ENCODE measurements at regions not wholly inside any gene's neighbourhood (a gene's known extent, or its start where the extent isn't known, plus 50 kb on each side); places are given as distances from the start of the nearest gene placed in this dataset.
"Not testable (repeated sequence)": the region's sequence is repeated elsewhere in the genome, so short reads cannot be mapped to it uniquely, and the experiment has no call there.

DNA sequence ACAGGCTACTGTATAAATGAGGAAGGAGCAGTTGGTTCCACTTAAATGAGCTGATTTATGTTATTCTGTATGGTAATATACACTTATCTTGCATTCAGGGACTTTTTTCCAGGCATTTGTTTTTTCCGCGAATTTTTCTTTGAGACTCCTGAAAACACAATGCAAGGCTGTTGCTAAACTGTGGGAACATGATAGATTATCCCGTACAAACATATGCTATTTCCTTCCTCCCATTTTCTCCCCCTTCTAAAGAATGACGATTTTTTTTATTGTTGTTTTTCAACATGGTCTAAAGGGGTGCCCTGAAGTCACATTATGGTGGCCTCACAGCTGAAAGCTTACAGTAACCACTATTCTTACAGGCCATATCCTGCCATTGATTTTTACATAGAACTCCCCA, 523.9 kb upstream of the NRP1 start:
- DNase-seq = no peak

DNA sequence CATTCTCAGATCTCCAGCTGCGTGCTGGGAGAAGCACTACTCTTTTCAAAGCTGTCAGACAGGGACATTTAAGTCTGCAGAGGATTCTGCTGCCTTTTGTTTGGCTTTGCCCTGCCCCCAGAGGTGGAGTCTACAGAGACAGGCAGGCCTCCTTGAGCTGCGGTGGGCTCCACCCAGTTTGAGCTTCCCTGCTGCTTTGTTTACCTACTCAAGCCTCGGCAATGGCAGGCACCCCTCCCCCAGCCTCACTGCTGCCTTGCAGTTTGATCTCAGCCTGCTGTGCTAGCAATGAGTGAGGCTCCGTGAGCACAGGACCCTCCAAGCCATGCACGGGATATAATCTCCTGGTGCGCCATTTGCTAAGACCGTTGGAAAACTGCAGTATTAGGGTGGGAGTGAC, 518.8 kb upstream of the NRP1 start:
- not testable (repeated sequence) for DNase-seq

DNA sequence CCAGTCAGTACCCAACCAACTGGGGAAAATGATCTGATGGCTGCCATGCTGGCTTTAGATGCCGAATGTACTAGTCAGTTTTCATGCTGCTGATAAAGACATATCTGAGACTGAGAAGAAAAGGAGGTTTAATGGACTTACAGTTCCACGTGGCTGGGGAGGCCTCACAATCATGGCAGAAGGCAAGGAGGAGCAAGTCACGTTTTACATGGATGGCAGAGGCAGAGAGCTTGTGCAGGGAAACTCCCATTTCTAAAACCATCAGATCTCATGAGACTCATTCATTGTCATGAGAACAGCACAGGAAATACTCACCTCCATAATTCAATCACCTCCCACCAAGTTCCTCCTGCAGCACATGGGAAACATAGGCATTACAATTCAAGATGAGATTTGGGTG, 508.9 kb upstream of the NRP1 start:
- DNase-seq = no peak

DNA sequence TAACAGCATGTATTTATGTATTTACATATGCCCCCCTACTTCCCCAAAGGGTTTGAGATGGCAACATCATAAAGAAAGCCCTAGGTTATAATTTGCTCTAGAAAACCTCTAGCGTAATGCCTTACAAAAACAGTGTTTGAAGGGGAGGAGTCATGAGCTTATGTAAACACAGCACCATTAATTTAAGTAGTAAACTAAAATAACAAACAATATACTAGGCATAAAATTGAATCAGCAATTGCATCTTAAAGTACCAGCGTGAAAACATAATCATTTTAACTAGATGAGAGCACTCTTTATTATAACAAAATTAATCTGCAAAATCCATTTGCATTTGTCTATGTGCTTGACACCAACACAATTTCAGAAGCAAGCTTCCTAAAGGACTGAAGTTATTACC, 507.2 kb upstream of the NRP1 start:
- no peak for DNase-seq

- no peak for DNase-seq
These were observed 504.3 kb upstream of the NRP1 start for GRCh38 chr10:33838731-33839130.

DNA sequence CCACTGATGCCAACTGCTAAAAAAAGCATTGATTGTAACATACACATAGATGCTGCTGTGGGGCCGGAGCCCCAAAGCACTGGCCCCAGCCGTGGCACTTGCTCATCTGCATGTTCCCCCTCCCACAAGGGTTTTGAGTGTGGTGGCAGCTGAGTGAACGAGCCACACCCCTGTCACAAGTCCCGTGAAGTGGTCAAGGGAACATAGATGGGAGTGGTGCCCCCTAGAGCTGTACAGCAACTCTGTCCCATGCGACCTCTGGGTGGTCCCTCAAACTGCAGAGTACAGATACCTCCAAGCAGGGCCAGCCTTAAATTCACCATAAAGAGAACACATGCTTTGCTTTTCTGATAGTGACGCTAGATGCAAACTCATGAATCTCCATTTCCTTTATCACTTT, 503.3 kb upstream of the NRP1 start:
- no peak for DNase-seq

DNA sequence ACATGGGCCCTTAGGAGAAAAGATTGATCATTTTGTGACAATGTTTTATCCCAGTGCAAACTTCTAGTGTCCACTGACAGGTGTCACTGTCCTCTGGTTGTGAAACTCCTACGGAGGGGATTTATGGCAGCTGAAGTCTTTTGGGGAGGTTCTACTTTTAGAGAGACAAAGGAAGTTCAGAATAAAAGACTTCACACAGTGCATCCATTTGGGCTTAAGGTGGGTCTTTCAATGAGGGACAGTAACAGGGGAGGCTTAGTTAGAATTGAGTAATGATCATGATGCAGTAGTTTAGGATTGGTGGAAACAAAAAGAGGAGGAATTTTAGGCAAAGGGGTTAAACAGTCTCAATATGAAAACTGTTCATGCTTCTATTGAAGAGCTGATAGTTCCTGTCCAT, 501.1 kb upstream of the NRP1 start:
- no peak for DNase-seq

GRCh38 chr10:33833566-33833965, 499.1 kb upstream of the NRP1 start:
- DNase-seq = no peak

- no peak for DNase-seq
These were observed 497.8 kb upstream of the NRP1 start for GRCh38 chr10:33832124-33832787.

GRCh38 chr10:33831591-33831990, 497.1 kb upstream of the NRP1 start:
- no peak for DNase-seq

DNA sequence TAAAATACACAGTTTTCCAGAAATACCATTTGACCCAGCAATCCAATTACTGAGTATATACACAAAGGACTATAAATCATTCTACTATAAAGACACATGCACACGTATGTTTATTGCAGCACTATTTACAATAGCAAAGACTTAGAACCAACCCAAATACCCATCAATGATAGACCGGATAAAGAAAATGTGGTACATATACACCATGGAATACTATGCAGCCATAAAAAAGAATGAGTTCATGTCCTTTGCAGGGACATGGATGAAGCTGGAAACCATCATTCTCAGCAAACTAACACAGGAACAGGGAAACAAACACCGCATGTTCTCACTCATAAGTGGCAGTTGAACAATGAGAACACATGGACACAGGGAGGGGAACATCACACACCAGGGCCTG, 495.4 kb upstream of the NRP1 start:
- not testable (repeated sequence) for DNase-seq

GRCh38 chr10:33828592-33828991, 494.1 kb upstream of the NRP1 start:
- DNase-seq = no peak

DNA sequence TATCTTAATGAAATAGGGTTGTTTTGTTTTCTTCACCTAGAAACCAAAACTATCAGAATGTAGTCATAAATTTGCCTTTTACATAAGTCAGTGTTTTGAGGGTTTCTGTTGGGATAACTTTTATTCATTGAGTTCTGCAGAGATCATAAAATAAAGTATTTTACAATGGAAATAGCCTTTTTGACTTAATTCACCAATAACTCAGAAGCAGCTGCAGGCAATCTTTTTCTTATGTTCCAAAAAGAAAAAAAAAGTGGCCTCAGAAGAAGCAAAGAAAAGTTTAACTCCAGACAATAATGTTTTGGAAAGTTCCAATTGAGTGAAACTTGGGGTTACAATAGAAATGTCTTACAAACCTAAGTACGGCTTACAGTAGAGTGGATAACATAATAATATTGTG, 491.7 kb upstream of the NRP1 start:
- no peak for DNase-seq

DNA sequence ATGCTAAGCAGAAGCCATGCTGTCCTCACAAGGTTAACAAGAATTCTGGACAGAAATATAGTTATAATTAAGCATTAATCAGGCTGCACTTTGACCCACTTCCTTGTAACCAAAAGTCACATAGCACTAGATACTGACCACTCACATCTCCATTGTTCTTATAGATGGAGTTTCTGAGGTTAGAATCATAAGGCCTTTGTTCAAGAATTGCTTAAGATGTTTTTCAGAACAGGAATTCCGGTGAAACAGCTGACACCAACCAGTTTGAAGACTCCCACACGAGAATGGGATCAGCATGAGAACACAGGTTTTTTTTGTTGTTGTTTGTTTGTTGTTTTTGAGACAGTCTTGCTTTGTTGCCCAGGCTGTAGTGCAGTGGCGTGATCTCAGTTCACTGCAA, 488.3 kb upstream of the NRP1 start:
- DNase-seq = no peak

DNA sequence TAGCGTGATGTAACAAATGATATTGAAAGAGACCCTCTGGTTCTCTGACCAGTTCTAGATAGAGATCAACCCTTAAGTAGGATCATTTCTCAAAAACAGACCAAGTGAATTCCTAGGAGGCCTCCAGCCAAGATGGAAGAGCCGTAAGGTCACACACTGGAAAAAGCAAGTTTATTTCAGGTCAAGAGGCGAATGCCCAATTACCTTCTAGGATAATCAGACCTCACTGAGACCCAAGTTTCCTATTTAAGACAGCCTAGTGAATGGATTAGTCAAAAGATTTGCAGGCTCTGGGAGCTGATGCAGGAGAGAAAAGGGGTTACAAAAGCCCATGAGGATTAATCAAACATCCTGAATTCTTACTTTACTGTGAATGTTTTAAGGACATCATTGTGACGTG, 486.1 kb upstream of the NRP1 start:
- no peak for DNase-seq

GRCh38 chr10:33819206-33819605, 484.7 kb upstream of the NRP1 start:
- no peak for DNase-seq

- no peak for DNase-seq
These were observed 483.9 kb upstream of the NRP1 start for GRCh38 chr10:33818343-33818742.

DNA sequence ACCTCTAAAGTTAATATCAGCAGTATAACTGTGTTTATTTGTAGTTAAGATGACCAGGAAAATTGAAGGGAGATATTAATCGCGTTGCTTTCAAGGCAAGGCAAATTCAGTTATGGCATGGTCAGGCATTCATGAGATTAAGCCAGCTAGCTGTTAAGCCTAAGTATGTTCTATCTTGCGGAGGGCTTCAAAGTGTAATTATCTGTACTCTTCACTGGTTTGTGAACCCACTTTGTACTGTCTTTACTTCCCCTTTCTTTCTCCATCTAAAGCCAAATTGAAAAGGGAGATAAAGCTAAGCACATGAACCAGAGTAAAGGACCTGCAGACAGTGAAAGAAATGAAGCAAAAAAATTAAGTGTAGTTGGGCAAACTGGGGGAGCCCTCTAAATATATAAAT, 483.1 kb upstream of the NRP1 start:
- no peak for DNase-seq

DNA sequence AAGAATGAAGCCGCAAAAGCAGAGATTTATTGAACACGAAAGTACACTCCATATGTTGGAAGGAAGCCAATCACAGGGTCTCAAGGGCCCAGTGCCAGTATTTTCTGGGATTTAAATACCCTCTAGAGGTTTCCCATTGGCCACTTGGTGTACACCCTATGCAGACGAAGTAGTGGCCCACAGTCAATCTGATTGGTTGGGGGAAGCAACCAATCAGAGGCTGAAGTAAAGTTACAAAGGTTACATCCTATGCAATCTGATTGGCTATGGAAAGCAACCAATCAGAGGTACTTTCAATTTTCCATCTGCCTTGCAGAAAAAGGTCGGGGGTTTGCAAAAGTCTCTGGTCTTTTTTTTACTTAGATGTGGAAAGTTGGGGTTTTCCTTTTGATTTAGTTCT, 481.3 kb upstream of the NRP1 start:
- no peak for DNase-seq

DNA sequence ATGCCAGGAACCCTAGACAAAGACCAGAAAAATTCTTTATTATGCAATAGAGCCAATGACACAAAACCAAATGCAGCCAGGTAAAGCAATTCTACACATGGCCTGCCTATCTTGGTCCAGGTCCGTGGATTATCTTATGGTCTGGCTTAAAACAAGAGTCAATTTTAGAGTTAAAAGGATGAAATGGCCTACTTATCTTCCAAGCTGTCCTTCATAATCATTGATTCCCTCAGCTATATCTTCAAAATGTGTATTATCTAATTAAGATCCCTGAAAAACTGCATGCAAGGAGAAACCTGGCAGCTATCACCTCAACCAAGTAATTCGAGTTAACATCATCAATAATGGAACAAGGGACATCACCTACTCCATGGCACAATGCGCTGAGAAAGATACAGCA, 479.4 kb upstream of the NRP1 start:
- no peak for DNase-seq

DNA sequence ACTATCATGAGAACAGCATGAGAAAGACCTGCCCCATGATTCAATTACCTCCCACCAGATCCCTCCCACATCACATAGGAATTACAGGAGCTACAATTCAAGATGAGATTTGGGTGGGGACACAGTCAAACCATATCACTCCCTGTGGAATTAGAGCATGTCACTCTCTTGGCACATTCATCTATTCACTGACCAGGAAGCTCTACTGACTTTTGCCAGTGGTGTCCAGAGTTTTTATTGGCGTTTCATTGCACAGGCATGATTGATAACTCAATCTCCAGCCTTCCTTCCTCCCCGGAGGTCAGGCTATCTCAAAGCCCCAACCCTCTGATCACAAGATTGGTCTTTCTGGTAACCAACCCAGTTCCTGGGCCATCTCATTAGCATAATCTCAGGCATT, 478.9 kb upstream of the NRP1 start:
- DNase-seq = no peak

DNA sequence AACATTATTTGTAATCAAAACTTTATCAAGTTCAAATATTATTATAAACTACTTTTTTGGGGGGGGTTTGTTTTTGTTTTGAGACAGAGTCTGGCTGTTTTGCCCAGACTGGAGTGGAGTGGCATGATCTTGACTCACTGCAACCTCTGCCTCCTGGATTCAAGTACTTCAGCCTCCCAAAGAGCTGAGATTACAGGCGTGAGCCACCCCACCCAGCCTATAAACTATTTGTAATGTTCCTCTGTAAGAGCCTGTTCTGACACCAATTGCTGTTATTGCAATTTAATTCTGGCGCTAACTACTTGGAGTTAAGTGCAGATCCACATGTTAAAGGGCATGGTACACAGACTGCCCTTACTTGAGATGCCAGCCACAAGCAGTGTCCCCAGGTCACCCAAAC, 478.1 kb upstream of the NRP1 start:
- DNase-seq = no peak

- no peak for DNase-seq
These were observed 476.5 kb upstream of the NRP1 start for GRCh38 chr10:33810986-33811385.

GRCh38 chr10:33809732-33810131, 475.3 kb upstream of the NRP1 start:
- DNase-seq = no peak

GRCh38 chr10:33808475-33808874, 474.0 kb upstream of the NRP1 start:
- no peak for DNase-seq
